ENCODE measurements at regions not wholly inside any gene's neighbourhood (a gene's known extent, or its start where the extent isn't known, plus 50 kb on each side); places are given as distances from the start of the nearest gene placed in this dataset.

DNA sequence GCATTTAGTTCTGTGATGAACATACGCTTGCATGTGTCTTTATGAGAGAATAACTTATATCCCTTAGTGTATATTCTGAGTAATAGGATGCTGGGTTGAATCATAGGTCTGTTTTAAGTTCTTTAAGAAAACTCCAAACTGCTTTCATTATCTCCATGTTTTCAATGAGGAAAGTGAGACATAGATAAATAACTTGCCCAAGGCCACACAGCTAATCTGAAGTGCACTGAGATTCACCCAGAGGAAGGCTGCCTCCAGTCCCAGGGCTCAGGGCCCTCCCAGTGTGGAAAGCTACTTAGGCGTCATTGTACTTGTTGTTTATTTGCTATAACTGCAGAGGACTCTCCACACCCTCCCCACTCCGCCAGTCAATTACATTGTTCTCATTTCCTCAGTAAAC, 126.7 kb downstream of the INHBA start:
- TF ChIP-seq TAF1 (IDR thresholded peaks at IDR 0.05; ENCODE audit: low read depth) = no peak
- no peak for TF ChIP-seq FOXM1 (IDR thresholded peaks at IDR 0.05; ENCODE audit: borderline replicate concordance, low read depth)
- TF ChIP-seq TCF12 (IDR thresholded peaks at IDR 0.05; ENCODE audit: low read depth) = no peak
- TF ChIP-seq, protein P1, sequence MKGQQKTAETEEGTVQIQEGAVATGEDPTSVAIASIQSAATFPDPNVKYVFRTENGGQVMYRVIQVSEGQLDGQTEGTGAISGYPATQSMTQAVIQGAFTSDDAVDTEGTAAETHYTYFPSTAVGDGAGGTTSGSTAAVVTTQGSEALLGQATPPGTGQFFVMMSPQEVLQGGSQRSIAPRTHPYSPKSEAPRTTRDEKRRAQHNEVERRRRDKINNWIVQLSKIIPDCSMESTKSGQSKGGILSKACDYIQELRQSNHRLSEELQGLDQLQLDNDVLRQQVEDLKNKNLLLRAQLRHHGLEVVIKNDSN (IDR thresholded peaks at IDR 0.05) = no peak
- no peak for TF ChIP-seq RAD21 (IDR thresholded peaks at IDR 0.05; ENCODE audit: low read depth)
- no peak for TF ChIP-seq EGR1 (IDR thresholded peaks at IDR 0.05)
- TF ChIP-seq CREB1 (IDR thresholded peaks at IDR 0.05; ENCODE audit: low read depth) = no peak
- TF ChIP-seq NFIC (IDR thresholded peaks at IDR 0.05) = no peak
- TF ChIP-seq YY1 (IDR thresholded peaks at IDR 0.05; ENCODE audit: low read depth) = no peak
- TF ChIP-seq ZBTB7A (IDR thresholded peaks at IDR 0.05; ENCODE audit: low read depth) = no peak
- TF ChIP-seq, protein P2, sequence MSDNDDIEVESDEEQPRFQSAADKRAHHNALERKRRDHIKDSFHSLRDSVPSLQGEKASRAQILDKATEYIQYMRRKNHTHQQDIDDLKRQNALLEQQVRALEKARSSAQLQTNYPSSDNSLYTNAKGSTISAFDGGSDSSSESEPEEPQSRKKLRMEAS (IDR thresholded peaks at IDR 0.05) = no peak
- TF ChIP-seq EP300 (IDR thresholded peaks at IDR 0.05; ENCODE audit: borderline replicate concordance) = no peak

DNA sequence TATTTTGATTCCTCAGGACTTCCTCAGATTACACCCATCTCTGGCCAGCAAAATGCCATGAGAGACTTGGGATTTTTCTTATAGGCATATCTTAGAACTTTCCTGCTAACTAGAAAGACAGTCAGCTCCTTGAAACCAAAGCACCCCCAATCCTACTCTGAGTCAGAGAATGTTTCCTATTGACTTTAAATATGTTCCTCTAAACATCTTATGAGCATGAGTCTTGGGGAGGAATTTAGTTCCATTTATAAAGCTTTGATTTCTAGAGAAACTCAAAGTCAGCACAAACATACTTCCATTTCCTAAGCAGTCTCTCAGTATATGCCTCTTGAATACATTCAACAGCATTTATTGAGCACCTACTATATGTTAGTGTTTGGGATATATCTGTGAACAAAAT, 128.5 kb downstream of the INHBA start:
- no peak for TF ChIP-seq CEBPB (IDR thresholded peaks at IDR 0.05)

DNA sequence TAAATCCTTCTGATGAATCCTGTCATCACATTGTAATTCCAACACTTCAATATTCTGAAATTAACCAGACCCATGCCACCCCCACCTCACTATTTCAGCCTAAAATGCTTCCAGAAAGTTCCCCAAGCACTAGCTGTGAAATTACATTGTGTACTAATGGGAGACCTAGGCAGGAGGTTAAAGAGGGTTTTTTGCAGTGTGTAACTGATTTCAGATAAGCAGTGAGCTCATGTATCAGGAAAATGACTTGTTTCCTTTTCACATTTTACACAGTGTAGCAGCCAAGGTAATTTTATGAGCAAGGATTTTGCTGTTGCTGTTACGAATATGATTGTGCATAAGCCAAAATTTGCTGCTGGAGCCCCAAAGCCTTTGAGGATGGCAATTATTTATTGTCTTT, 129.0 kb downstream of the INHBA start:
- TF ChIP-seq EGR1 (IDR thresholded peaks at IDR 0.05) (no peak), CEBPB (IDR thresholded peaks at IDR 0.05) (no peak), RAD21 (IDR thresholded peaks at IDR 0.05; ENCODE audit: low read depth) (no peak), TEAD4 (IDR thresholded peaks at IDR 0.05) (no peak), YY1 (IDR thresholded peaks at IDR 0.05; ENCODE audit: low read depth) (no peak), FOXM1 (IDR thresholded peaks at IDR 0.05; ENCODE audit: borderline replicate concordance, low read depth) (no peak), TCF12 (IDR thresholded peaks at IDR 0.05; ENCODE audit: low read depth) (no peak), NFIC (IDR thresholded peaks at IDR 0.05) (no peak), EP300 (IDR thresholded peaks at IDR 0.05; ENCODE audit: borderline replicate concordance) (no peak)
- TF ChIP-seq, protein P3, sequence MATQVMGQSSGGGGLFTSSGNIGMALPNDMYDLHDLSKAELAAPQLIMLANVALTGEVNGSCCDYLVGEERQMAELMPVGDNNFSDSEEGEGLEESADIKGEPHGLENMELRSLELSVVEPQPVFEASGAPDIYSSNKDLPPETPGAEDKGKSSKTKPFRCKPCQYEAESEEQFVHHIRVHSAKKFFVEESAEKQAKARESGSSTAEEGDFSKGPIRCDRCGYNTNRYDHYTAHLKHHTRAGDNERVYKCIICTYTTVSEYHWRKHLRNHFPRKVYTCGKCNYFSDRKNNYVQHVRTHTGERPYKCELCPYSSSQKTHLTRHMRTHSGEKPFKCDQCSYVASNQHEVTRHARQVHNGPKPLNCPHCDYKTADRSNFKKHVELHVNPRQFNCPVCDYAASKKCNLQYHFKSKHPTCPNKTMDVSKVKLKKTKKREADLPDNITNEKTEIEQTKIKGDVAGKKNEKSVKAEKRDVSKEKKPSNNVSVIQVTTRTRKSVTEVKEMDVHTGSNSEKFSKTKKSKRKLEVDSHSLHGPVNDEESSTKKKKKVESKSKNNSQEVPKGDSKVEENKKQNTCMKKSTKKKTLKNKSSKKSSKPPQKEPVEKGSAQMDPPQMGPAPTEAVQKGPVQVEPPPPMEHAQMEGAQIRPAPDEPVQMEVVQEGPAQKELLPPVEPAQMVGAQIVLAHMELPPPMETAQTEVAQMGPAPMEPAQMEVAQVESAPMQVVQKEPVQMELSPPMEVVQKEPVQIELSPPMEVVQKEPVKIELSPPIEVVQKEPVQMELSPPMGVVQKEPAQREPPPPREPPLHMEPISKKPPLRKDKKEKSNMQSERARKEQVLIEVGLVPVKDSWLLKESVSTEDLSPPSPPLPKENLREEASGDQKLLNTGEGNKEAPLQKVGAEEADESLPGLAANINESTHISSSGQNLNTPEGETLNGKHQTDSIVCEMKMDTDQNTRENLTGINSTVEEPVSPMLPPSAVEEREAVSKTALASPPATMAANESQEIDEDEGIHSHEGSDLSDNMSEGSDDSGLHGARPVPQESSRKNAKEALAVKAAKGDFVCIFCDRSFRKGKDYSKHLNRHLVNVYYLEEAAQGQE (IDR thresholded peaks at IDR 0.05; ENCODE audit: low read depth) = no peak

DNA sequence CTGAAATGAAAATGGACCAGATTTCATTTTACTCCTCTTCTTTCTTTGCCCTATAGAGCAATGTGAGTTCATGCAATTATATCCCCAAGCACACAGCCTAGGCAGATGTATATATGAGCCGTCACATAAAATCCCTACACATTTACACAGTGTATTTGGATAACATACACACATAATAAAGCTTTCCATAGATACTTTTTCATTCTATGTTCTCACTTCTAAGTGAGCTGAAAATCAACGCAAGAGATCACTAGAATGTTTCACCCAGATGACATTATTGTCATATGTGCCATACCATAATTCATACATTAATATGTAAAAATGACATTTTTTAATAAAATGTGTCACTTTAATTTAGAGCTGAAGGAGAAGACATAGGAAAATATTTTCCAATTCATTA, 129.4 kb downstream of the INHBA start:
- TF ChIP-seq CREB1 (IDR thresholded peaks at IDR 0.05; ENCODE audit: low read depth) (no peak), NFIC (IDR thresholded peaks at IDR 0.05) (no peak), EGR1 (IDR thresholded peaks at IDR 0.05) (no peak), RAD21 (IDR thresholded peaks at IDR 0.05; ENCODE audit: low read depth) (no peak), TEAD4 (IDR thresholded peaks at IDR 0.05) (no peak), FOXM1 (IDR thresholded peaks at IDR 0.05; ENCODE audit: borderline replicate concordance, low read depth) (no peak), ZBTB7A (IDR thresholded peaks at IDR 0.05; ENCODE audit: low read depth) (no peak), EP300 (IDR thresholded peaks at IDR 0.05; ENCODE audit: borderline replicate concordance) (no peak), TCF12 (IDR thresholded peaks at IDR 0.05; ENCODE audit: low read depth) (no peak), TAF1 (IDR thresholded peaks at IDR 0.05; ENCODE audit: low read depth) (no peak), CEBPB (IDR thresholded peaks at IDR 0.05) (no peak), YY1 (IDR thresholded peaks at IDR 0.05; ENCODE audit: low read depth) (no peak)
- TF ChIP-seq, protein P1 (IDR thresholded peaks at IDR 0.05) = no peak
- TF ChIP-seq, protein P2 (IDR thresholded peaks at IDR 0.05) = no peak
- TF ChIP-seq, protein P3 (IDR thresholded peaks at IDR 0.05; ENCODE audit: low read depth) = no peak

DNA sequence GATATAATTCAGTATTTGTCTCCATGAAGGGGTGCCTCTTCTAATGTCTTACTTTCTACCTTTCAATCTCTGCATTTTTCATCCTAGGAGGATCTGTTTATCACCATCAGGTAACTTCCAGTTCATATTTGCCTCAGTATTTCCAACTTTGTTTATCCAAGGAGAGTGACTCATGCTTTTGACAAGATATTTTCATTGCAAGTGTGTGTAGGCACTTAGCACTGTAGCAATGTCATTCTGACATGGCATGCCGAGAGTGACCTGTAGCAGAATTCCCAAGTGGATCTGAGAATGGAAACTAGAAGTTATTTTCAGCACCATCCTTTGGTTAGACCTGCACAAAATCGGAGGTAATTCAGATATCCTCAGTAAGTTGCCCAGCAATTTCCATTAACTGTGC, 129.9 kb downstream of the INHBA start:
- no peak for TF ChIP-seq EGR1 (IDR thresholded peaks at IDR 0.05)
- TF ChIP-seq CEBPB (IDR thresholded peaks at IDR 0.05) = no peak
- no peak for TF ChIP-seq CREB1 (IDR thresholded peaks at IDR 0.05; ENCODE audit: low read depth)
- TF ChIP-seq, protein P2 (IDR thresholded peaks at IDR 0.05) = no peak
- TF ChIP-seq TEAD4 (IDR thresholded peaks at IDR 0.05) = no peak
- no peak for TF ChIP-seq YY1 (IDR thresholded peaks at IDR 0.05; ENCODE audit: low read depth)
- TF ChIP-seq, protein P1 (IDR thresholded peaks at IDR 0.05) = no peak
- TF ChIP-seq, protein P3 (IDR thresholded peaks at IDR 0.05; ENCODE audit: low read depth) = no peak
- no peak for TF ChIP-seq TAF1 (IDR thresholded peaks at IDR 0.05; ENCODE audit: low read depth)

All from Ishikawa (cell line).